ENCODE measurements at regions not wholly inside any gene's neighbourhood (a gene's known extent, or its start where the extent isn't known, plus 50 kb on each side); places are given as distances from the start of the nearest gene placed in this dataset.

GRCh38 chr7:131745390-131746248 lies 189.2 kb upstream of the PODXL start:
- TF ChIP-seq ESRRA (CRISPR knock-in tag; IDR thresholded peaks at IDR 0.05; ENCODE audit: borderline replicate concordance) (no peak), RELA (CRISPR knock-in tag; IDR thresholded peaks at IDR 0.05; ENCODE audit: borderline replicate concordance) (no peak), CTCF (IDR thresholded peaks at IDR 0.05) (no peak)
